ENCODE measurements at regions not wholly inside any gene's neighbourhood (a gene's known extent, or its start where the extent isn't known, plus 50 kb on each side); places are given as distances from the start of the nearest gene placed in this dataset.

- H3K4me3 ChIP-seq (ENCODE audit: low read depth, low read length): no peak overlapping the region
- TF ChIP-seq, protein P1, sequence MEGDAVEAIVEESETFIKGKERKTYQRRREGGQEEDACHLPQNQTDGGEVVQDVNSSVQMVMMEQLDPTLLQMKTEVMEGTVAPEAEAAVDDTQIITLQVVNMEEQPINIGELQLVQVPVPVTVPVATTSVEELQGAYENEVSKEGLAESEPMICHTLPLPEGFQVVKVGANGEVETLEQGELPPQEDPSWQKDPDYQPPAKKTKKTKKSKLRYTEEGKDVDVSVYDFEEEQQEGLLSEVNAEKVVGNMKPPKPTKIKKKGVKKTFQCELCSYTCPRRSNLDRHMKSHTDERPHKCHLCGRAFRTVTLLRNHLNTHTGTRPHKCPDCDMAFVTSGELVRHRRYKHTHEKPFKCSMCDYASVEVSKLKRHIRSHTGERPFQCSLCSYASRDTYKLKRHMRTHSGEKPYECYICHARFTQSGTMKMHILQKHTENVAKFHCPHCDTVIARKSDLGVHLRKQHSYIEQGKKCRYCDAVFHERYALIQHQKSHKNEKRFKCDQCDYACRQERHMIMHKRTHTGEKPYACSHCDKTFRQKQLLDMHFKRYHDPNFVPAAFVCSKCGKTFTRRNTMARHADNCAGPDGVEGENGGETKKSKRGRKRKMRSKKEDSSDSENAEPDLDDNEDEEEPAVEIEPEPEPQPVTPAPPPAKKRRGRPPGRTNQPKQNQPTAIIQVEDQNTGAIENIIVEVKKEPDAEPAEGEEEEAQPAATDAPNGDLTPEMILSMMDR (conservative IDR thresholded peaks at IDR 0.05; ENCODE audit: low read depth, low read length): no peak
- DNase-seq (ENCODE audit: low read depth): no peak
Measured at GRCh38 chr1:34631126-34631525, 123.7 kb upstream of the GJB5 start.

- DNase-seq (ENCODE audit: low read depth): no peak
Measured at GRCh38 chr1:34639701-34640100, 115.1 kb upstream of the GJB5 start.

GRCh38 chr1:34640654-34641401 lies 114.0 kb upstream of the GJB5 start:
- TF ChIP-seq, protein P1 (conservative IDR thresholded peaks at IDR 0.05; ENCODE audit: low read depth, low read length): no peak
- no peak overlapping the region for H3K4me3 ChIP-seq (ENCODE audit: low read depth, low read length)
- DNase-seq (ENCODE audit: low read depth): no peak

More at GRCh38 chr1:34639701-34640100, 115.1 kb upstream of the GJB5 start:
- H3K4me3 ChIP-seq (ENCODE audit: low read depth, low read length): no peak overlapping the region
- TF ChIP-seq, protein P1 (conservative IDR thresholded peaks at IDR 0.05; ENCODE audit: low read depth, low read length): no peak

- TF ChIP-seq, protein P1 (conservative IDR thresholded peaks at IDR 0.05; ENCODE audit: low read depth, low read length): no peak
- no peak overlapping the region for H3K4me3 ChIP-seq (ENCODE audit: low read depth, low read length)
- no peak for DNase-seq (ENCODE audit: low read depth)
Measured at GRCh38 chr1:34642679-34643078, 112.2 kb upstream of the GJB5 start.

- DNase-seq (ENCODE audit: low read depth): no peak
- TF ChIP-seq, protein P1 (conservative IDR thresholded peaks at IDR 0.05; ENCODE audit: low read depth, low read length): no peak
- H3K4me3 ChIP-seq (ENCODE audit: low read depth, low read length): no peak overlapping the region
Measured at GRCh38 chr1:34645109-34645688, 109.6 kb upstream of the GJB5 start.

- TF ChIP-seq, protein P1 (conservative IDR thresholded peaks at IDR 0.05; ENCODE audit: low read depth, low read length): no peak
- no peak overlapping the region for H3K4me3 ChIP-seq (ENCODE audit: low read depth, low read length)
- DNase-seq (ENCODE audit: low read depth): no peak
Measured at GRCh38 chr1:34645919-34646318, 108.9 kb upstream of the GJB5 start.

DNA sequence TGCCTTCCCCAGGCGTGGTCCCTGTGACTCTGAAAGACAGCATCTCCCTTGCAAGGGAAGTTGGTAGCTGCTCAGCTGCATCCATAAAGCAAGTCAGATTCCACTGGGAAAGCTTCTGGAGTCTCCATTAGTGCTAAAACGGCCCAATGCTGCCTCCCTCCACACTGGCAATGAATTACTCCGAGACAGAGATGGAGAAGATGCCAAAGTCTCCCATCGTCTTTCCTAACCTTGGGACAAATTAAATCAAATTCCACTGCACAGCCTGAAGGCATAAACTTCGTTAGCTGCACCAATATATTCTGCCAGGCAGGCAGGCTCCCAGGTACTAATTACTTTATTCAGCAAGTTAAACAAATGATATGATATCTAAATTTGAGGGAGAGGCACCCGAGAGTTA lies 106.3 kb upstream of the GJB5 start:
- DNase-seq (ENCODE audit: low read depth): no peak
- H3K4me3 ChIP-seq (ENCODE audit: low read depth, low read length): no peak overlapping the region
- TF ChIP-seq, protein P1 (conservative IDR thresholded peaks at IDR 0.05; ENCODE audit: low read depth, low read length): no peak

Data from choroid plexus epithelial cell (primary cell).